Vagina (tissue), 2 donors: ENCODE measurements at regions not wholly inside any gene's neighbourhood (a gene's known extent, or its start where the extent isn't known, plus 50 kb on each side); places are given as distances from the start of the nearest gene placed in this dataset.
A peak's percentile ranks its signal among the peaks of the same experiment; 100 is the strongest.

Experiments used
- DNase-seq, 2 donors: peaks; one replicate each; pipeline ENCODE4 v3.0.0-alpha.2; 2017; ENCODE audit errors: extremely low spot score in 2 of 2
- H3K27ac ChIP-seq: fragments of 200-600 bp; sonication (generic); one replicate; pipeline ENCODE4 v1.5.1; 2019
- H3K27me3 ChIP-seq: fragments of 200-600 bp; sonication (generic); one replicate; pipeline ENCODE4 v1.5.1; 2019
- H3K36me3 ChIP-seq, 2 donors: fragments of 200-600 bp; sonication (generic); one replicate each; pipeline ENCODE4 v1.5.1; 2017 to 2019
- H3K4me1 ChIP-seq: fragments of 200-600 bp; sonication (generic); one replicate; pipeline ENCODE4 v1.5.1; 2019
- H3K4me3 ChIP-seq, 2 donors: fragments of 200-600 bp; sonication (generic); 1 replicate in 1 of 2; 2 replicates in 1 of 2; pipeline ENCODE4 v1.5.1; 2016 to 2019
- H3K9me3 ChIP-seq: fragments of 200-600 bp; sonication (generic); one replicate; pipeline ENCODE4 v1.5.1; 2019
- POLR2A ChIP-seq, 2 donors: fragments of 450-650 bp; IDR thresholded peaks; one replicate each; pipeline ENCODE4 v1.6.1; 2017; ENCODE audit warnings: antibody characterized with exemption in 2 of 2, mild to moderate bottlenecking in 2 of 2, moderate library complexity in 2 of 2
- POLR2AphosphoS5 ChIP-seq, 2 donors: sonication (generic); formaldehyde crosslinking; IDR thresholded peaks; one replicate each; pipeline ENCODE4 v1.9.0; 2017; ENCODE audit warnings: antibody characterized with exemption in 2 of 2, mild to moderate bottlenecking in 2 of 2, low read depth in 1 of 2; ENCODE audit not compliant: insufficient read depth in 1 of 2
- intact Hi-C: fragments of 100-400 bp; cut with DNase I; formaldehyde crosslinking; loops from one replicate; pipeline ENCODE4 v1.15.1; 2023
- TF ChIP-seq, protein P1 (sequence below), 3 experiments: fragments of 450-650 bp in 2 of 3; fragments of 200-600 bp in 1 of 3; sonication (generic) in 1 of 3; IDR thresholded peaks; one replicate each; pipeline ENCODE4 v1.5.1; 2017 to 2019; ENCODE audit warnings: antibody characterized with exemption in 3 of 3, mild to moderate bottlenecking in 2 of 3, moderate library complexity in 2 of 3

DNA sequence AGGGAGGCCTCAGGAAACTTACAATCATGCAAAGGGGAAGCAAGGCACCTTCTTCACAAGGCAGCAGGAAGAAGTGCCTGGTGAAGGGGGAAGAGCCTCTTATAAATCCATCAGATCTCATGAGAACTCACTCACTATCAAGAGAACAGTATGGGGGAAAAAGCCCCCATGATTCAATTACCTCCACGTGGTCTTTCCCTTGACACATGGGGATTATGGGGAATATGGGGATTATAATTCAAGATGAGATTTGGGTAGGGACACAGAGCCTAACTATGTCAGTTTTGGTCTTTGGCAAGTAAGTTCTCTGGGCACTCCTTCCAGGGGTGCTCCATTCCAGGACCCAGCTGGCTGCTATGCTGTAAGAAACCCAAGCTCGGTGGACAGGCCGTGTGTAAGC, 275.3 kb upstream of the TUT7 start:
- TF ChIP-seq POLR2AphosphoS5 (IDR thresholded peaks at IDR 0.05; ENCODE audit: insufficient read depth in 1 of 2, low read depth in 1 of 2): no peak
- TF ChIP-seq, protein P1, sequence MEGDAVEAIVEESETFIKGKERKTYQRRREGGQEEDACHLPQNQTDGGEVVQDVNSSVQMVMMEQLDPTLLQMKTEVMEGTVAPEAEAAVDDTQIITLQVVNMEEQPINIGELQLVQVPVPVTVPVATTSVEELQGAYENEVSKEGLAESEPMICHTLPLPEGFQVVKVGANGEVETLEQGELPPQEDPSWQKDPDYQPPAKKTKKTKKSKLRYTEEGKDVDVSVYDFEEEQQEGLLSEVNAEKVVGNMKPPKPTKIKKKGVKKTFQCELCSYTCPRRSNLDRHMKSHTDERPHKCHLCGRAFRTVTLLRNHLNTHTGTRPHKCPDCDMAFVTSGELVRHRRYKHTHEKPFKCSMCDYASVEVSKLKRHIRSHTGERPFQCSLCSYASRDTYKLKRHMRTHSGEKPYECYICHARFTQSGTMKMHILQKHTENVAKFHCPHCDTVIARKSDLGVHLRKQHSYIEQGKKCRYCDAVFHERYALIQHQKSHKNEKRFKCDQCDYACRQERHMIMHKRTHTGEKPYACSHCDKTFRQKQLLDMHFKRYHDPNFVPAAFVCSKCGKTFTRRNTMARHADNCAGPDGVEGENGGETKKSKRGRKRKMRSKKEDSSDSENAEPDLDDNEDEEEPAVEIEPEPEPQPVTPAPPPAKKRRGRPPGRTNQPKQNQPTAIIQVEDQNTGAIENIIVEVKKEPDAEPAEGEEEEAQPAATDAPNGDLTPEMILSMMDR (IDR thresholded peaks at IDR 0.05): no peak
- H3K4me3 ChIP-seq: no peak overlapping the region

GRCh38 chr9:86626802-86627201, 272.6 kb upstream of the TUT7 start:
- H3K4me3 ChIP-seq: no peak overlapping the region
- TF ChIP-seq, protein P1 (IDR thresholded peaks at IDR 0.05): no peak
- TF ChIP-seq POLR2A (IDR thresholded peaks at IDR 0.05): no peak
- TF ChIP-seq POLR2AphosphoS5 (IDR thresholded peaks at IDR 0.05; ENCODE audit: insufficient read depth in 1 of 2, low read depth in 1 of 2): no peak
- H3K27ac ChIP-seq: no peak overlapping the region
- H3K9me3 ChIP-seq: no peaks in the 10 kb centered on the region
- no peaks in the 10 kb centered on the region for H3K4me1 ChIP-seq
- DNase-seq: no peak
- H3K36me3 ChIP-seq: no peaks in the 10 kb centered on the region
- H3K27me3 ChIP-seq: no peaks in the 10 kb centered on the region
- intact Hi-C loops: no loop called here

More for the DNA sequence above, 275.3 kb upstream of the TUT7 start:
- Histone ChIP-seq H3K27ac (no peak overlapping the region), H3K27me3 (no peaks in the 10 kb centered on the region), H3K9me3 (no peaks in the 10 kb centered on the region), H3K36me3 (no peaks in the 10 kb centered on the region), H3K4me1 (no peaks in the 10 kb centered on the region)
- intact Hi-C loops: no loop called here
- no peak for DNase-seq

- no peaks in the 10 kb centered on the region for H3K36me3 ChIP-seq
- TF ChIP-seq POLR2A (IDR thresholded peaks at IDR 0.05) (no peak), POLR2AphosphoS5 (IDR thresholded peaks at IDR 0.05; ENCODE audit: insufficient read depth in 1 of 2, low read depth in 1 of 2) (no peak)
- TF ChIP-seq, protein P1 (IDR thresholded peaks at IDR 0.05): no peak
- no peak for DNase-seq
- H3K4me1 ChIP-seq: no peaks in the 10 kb centered on the region
- no peak overlapping the region for H3K27ac ChIP-seq
- H3K4me3 ChIP-seq: no peak overlapping the region
- intact Hi-C loops: no loop called here
- H3K9me3 ChIP-seq: no peaks in the 10 kb centered on the region
- H3K27me3 ChIP-seq: no peaks in the 10 kb centered on the region
Measured at GRCh38 chr9:86624630-86625029, 270.4 kb upstream of the TUT7 start.

- DNase-seq: no peak
Measured at GRCh38 chr9:86614871-86615849, 260.9 kb upstream of the TUT7 start.

More at GRCh38 chr9:86614871-86615849, 260.9 kb upstream of the TUT7 start:
- no peak overlapping the region for H3K4me3 ChIP-seq
- no peaks in the 10 kb centered on the region for H3K9me3 ChIP-seq
- intact Hi-C loops: no loop called here
- no peaks in the 10 kb centered on the region for H3K27me3 ChIP-seq
- no peak overlapping the region for H3K27ac ChIP-seq
- H3K36me3 ChIP-seq: no peaks in the 10 kb centered on the region
- TF ChIP-seq POLR2A (IDR thresholded peaks at IDR 0.05): no peak
- TF ChIP-seq, protein P1 (IDR thresholded peaks at IDR 0.05): peak in 1 of 3 experiments; percentile 34
- H3K4me1 ChIP-seq: no peaks in the 10 kb centered on the region
